HCT116 (cell line): ENCODE measurements at regions not wholly inside any gene's neighbourhood (a gene's known extent, or its start where the extent isn't known, plus 50 kb on each side); places are given as distances from the start of the nearest gene placed in this dataset.

Experiments used
- CTCF ChIP-seq, 3 experiments: fragments of 200-600 bp in 1 of 3; sonication (generic) in 1 of 3; IDR thresholded peaks in 2 of 3; conservative IDR thresholded peaks in 1 of 3; 2 replicates each; pipeline ENCODE4 v1.5.1; 2012 to 2017; ENCODE audit warnings: low read depth in 2 of 3, low read length in 2 of 3, antibody characterized with exemption in 1 of 3, borderline replicate concordance in 1 of 3, control low read depth in 1 of 3, mild to moderate bottlenecking in 1 of 3, mixed read lengths in 1 of 3, mixed run types in 1 of 3, moderate library complexity in 1 of 3; ENCODE audit not compliant: insufficient read depth in 1 of 3
- TCF7L2 ChIP-seq: IDR thresholded peaks from 2 replicates; pipeline ENCODE4 v1.7.0; 2011; ENCODE audit warnings: borderline replicate concordance, inconsistent platforms; ENCODE audit not compliant: insufficient read depth, insufficient read length; ENCODE audit errors: extremely low read depth
- ZFX ChIP-seq: fragments of 450-650 bp; IDR thresholded peaks from 2 replicates; pipeline ENCODE4 v1.6.1; 2017

- TF ChIP-seq CTCF (IDR thresholded peaks at IDR 0.05 in 2 of 3, conservative IDR thresholded peaks at IDR 0.05 in 1 of 3; ENCODE audit: borderline replicate concordance in 1 of 3, insufficient read depth in 1 of 3, low read depth in 2 of 3, low read length in 2 of 3): no peak
- TF ChIP-seq ZFX: no peak
- no peak for TF ChIP-seq TCF7L2
These were observed 474.8 kb downstream of the TMA16 start for GRCh38 chr4:163969291-163969690.
